Left hindlimb (tissue), 1 donor: ENCODE measurements at regions not wholly inside any gene's neighbourhood (a gene's known extent, or its start where the extent isn't known, plus 50 kb on each side); places are given as distances from the start of the nearest gene placed in this dataset.
"Not testable (repeated sequence)": the region's sequence is repeated elsewhere in the genome, so short reads cannot be mapped to it uniquely, and the experiment has no call there.

ENCODE experiments used
- DNase-seq: peaks from one replicate; pipeline ENCODE4 v3.0.0-alpha.2; 2018

DNA sequence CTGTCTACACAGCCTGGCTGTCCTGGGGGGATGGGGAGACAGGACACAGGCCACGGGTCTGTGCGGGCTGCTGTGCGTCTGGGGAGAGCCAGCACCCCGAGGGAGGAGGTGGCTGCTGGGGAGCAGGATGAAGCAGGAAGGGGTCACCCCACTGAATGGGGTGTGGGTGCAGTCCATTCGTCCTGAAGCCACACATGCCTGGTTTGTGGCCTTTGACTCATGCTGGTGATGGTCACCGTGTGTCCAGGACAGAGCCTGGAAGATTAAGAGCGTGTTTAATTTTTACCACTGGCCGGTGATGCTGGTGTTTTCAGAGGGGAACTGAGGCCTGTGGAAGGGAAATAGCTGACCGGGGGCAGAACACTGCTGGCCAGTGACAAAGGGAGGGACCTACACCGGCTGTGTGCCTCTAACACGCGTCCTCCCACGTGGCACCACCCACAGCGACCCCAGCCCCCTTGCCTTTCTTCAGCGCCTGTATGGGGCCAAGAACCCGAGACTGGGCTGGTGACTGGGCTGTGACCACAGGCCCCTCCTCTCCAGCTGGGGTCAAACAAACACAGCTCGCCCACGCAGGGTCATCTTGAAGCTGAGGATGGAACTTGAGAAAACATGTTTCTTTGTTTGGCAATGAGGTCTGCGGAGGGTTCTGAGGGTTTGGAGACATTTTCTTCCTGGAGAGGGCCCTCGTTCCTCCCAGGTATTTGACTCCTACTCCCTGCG, 99.5 kb upstream of the LRPAP1 start:
- not testable (repeated sequence) for DNase-seq

DNA sequence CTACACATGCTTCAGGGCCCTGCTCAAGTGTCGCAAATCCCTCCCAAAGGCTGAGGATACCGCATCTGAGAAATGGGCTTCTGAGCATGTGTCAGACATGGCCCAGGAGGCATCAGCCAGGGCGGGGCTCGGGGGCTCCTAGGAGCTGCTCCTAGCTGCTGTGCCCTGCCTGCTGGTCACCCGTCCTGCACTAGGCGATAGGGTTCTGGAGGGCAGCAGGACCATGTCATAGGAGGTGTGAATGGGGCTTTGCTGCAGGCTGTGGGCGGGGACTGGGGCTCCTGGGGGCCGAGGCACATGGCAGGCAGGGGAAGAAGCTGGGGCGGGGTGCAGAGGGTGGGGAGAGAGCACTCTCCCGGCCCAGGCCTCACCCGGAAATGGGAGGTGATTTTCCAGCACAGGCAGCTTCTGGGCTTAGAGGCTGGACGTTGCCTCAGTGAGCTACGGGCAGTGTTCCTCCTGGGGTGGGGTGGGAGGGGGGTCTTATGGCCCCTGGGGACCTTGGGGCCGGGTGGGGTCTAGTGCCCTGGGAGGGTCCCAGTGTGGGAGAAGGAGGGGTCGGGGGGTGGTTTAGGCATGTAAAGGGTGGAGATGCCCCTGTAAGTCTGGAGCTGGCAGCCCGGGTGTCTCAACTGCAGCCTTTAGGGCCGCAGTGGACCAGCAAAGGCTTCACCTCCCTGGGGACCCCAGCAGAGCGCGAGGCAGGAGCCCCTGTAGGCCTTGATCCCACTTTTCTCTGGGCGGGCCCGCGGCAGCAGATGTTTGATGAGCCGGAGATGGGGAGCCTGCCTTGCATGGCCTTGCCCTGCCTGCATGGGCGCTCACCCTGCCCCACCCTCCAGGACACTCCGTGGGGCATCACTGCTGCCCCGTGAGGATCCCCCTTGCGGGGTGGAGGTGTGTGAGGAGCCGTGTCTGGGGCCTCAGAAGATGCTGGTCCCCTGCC, 98.6 kb upstream of the LRPAP1 start:
- no peak for DNase-seq

DNA sequence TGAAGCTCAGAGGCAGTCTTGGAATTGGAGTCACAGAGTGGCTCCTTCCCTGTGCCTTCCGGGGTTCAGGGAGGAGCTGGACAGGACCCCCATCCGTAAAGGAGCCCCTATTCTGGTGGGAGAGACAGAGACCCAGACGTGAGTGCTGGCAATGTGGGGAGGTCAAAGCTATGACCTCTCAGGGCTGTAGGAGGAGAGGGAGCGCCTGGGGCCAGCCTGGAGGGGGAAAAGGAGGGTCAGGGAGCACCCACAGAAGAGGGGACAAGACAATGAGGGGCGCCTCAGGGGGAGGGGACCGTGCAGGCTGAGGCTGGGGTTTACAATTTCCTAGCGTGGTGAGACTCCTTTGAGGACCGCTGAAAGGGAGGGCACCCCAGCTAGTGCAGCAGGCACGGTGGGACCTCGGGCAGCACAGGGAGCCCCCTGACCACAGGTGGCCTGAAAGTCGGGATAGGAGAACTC, 97.9 kb upstream of the LRPAP1 start:
- no peak for DNase-seq

DNA sequence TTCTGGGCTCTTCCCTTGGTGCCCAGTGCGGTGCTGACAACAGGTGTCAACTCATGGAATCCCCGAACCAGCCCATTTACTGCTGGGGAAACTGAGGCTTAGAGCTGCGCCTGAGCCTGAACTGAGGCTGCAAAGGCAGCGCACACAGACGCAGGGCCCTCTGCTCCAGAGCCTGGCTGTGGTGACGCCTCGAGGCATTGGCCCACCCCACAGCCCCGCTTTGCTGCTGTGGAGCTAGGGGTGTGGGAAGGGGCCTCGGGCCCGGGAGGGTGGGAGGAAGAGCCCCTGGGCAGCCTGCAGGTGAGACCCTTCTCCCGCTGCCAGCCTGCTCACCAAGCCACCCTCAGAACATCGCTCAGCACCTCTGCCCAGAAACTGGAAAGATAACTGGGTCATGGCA, 97.4 kb upstream of the LRPAP1 start:
- no peak for DNase-seq

- not testable (repeated sequence) for DNase-seq
These were observed 97.0 kb upstream of the LRPAP1 start for GRCh38 chr4:3629176-3629575.

GRCh38 chr4:3628868-3629175, 96.6 kb upstream of the LRPAP1 start:
- DNase-seq = no peak

- not testable (repeated sequence) for DNase-seq
These were observed 96.0 kb upstream of the LRPAP1 start for GRCh38 chr4:3627967-3628867.

DNA sequence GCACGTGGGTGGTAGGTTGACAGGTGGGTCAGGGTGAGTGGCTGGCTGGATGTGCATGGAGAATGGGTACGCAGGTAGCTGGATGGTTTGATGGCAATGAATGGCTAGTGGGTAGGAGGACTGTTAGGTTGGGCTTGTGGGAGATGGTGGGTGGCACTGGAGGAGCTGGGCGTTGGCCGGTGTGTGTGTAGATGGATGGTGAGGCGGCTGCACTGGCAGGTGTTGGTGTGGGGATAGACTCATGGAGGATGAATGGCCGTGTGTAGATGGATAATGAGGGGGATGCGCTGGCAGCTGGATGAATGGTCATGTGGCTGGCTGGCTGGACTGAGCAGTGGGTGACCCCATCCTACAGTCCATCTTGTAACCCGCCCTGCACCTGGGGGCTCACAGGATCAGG, 95.2 kb upstream of the LRPAP1 start:
- DNase-seq = not testable (repeated sequence)

- DNase-seq = not testable (repeated sequence)
These were observed 94.1 kb upstream of the LRPAP1 start for GRCh38 chr4:3626131-3626884.

DNA sequence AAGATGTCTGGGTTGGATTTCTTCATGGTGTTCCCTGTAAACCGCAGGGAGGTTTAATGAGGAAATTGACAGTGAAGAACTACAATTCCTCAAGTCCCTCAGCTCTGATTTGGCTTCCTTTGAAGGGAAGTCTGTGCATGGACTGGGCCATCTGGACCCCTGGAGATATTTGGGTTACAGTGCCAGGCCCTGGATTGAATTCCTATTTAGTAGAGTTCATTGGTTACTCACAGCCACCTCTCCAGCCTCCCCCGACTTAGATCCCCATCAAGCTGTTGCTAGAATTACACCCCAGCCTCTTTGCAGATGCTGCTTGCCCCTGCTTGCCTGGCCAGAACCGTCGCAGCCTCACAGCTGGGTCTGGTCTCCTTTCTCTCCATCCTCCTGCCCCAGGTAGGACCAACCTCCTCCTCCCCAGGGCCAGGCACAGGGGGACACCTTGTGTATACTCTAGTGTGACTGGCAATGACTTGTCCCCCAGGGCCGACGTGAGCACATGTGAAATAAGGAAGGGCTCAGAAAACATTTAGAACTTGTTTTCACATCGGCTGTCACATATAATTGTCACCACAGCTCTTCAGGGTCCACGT, 93.2 kb upstream of the LRPAP1 start:
- DNase-seq = peak; percentile 21

DNA sequence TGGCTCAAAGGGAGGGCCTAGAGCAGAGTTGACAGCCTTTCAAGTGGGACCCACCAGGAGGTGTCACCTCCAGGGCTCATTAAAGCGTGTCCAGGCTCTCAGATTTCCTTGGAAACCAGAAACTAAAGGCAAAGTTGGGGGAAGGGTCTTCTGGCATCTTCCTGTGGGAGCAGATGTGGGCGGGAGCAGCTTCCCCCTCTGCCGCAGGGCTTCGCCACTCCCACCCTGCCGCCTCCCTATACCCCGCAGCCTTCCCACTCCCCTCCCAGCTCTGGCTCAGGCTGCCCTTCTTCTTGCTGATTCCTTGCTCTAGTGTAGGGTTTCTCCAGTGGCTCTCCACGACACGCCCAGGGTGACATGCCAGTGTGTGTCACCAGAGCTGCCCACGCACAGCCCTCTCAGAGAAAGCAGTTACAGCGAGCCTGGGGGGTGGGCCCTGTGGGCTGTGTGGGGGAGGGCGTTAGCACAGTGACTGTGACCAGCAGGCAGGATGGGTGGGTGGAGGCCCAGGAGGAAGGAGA, 91.6 kb upstream of the LRPAP1 start:
- peak; percentile 37 for DNase-seq

GRCh38 chr4:3623106-3623505, 90.9 kb upstream of the LRPAP1 start:
- DNase-seq = peak; percentile 11

GRCh38 chr4:3620365-3620764, 88.1 kb upstream of the LRPAP1 start:
- DNase-seq = not testable (repeated sequence)

DNA sequence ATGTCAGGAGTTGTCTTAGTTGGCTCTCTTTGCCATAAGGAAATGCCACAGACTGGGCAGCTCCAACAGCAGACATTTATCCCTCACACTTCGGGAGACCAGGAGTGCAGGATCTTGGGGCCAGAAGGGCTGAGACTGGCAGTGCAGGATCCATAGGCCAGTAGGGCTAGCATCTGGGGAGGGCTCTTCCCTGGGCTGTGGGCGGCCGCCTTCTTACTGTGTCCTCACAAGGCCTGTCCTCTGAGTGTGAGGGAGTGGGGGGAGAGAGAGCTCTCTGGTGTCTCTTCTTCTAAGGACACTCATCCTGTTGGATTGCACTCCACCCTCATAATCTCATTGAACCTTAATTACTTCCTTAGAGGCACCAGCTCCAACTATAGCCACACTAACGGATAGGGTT, 87.5 kb upstream of the LRPAP1 start:
- not testable (repeated sequence) for DNase-seq

- DNase-seq = not testable (repeated sequence)
These were observed 86.1 kb upstream of the LRPAP1 start for GRCh38 chr4:3618341-3618740.

- no peak for DNase-seq
These were observed 83.4 kb upstream of the LRPAP1 start for GRCh38 chr4:3615386-3616286.

DNA sequence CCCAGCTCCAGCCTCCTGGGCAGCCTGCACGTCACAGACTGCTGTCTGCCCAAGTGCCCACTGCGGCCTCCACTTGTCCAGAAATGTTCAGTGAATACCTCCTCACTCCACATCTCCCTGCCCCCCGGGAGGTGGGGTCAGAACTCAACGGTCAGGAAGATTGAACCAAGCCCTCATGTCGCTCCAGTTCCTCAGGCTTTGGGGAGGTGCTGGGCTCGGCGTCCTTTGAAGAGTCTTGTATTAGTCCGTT, 82.4 kb upstream of the LRPAP1 start:
- DNase-seq = no peak

DNA sequence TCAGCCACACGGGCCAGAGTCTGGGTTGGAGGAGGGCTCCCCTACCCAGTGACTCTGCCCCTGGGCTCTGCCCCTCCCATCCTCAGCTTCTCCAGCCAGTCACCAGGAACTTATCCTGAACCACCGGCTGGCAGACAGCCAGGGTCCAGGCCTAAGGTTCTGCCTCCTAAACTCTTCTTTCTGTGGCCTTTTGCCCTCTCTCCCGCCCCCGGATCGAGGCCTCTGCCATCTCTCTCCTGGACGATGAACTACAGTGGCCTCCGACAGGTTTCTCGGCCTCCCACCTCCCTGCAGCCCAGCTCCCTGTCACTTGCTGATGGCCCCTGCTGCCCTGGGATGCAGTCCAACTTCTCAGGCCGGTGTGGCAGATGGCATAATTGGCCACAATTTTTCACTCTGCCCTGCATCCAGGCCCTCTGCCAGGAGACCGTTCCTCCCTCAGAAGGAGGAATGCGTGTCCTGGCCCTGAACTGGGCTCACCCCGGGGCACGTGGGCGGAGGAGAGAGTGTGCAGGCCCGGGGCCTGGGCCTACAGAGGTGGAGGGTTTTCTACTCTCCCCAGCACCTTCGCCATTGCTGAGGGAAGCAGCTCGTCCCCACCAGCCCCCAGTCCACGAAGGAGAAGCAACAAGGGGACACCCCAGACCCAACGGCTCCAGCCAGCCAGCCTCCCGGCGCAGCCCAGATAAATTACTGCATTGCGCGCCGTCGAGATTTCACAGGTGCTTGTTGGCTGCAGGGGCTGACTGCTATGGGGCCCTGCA, 81.9 kb upstream of the LRPAP1 start:
- DNase-seq = peak; percentile 60

GRCh38 chr4:3612934-3613333, 80.7 kb upstream of the LRPAP1 start:
- no peak for DNase-seq

DNA sequence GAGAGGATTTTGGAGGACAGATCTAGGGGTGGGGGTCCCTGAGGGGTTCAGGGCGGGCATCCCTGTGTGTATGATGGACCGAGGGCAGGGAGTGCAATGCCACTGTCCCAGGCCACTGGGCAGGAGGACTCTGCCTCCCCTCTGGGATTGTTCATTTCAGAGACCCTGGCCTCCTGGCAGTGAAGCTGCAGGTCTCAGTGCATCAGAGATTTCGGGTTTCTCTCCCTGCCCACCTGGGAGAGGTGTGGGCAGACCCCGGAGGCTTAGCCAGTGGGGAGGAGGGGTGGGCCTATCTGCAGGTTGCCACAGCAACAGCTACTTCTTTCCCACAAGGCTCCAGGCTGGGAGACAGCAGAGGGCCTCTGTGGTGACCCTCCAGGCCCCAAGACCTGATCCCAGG, 80.1 kb upstream of the LRPAP1 start:
- no peak for DNase-seq
